Germinal center (tissue), 1 donor: ENCODE measurements at regions not wholly inside any gene's neighbourhood (a gene's known extent, or its start where the extent isn't known, plus 50 kb on each side); places are given as distances from the start of the nearest gene placed in this dataset.
"Not testable (repeated sequence)": the region's sequence is repeated elsewhere in the genome, so short reads cannot be mapped to it uniquely, and the experiment has no call there.

ENCODE experiments used
- DNase-seq: peaks from one replicate; pipeline ENCODE4 v3.0.0; 2012; ENCODE audit warnings: mixed read lengths, low spot score

- no peak for DNase-seq
These were observed 186.7 kb upstream of the SSTR4 start for GRCh38 chr20:22848364-22848763.

- DNase-seq, result not testable (repeated sequence)
These were observed 183.3 kb upstream of the SSTR4 start for GRCh38 chr20:22851679-22852346.

DNA sequence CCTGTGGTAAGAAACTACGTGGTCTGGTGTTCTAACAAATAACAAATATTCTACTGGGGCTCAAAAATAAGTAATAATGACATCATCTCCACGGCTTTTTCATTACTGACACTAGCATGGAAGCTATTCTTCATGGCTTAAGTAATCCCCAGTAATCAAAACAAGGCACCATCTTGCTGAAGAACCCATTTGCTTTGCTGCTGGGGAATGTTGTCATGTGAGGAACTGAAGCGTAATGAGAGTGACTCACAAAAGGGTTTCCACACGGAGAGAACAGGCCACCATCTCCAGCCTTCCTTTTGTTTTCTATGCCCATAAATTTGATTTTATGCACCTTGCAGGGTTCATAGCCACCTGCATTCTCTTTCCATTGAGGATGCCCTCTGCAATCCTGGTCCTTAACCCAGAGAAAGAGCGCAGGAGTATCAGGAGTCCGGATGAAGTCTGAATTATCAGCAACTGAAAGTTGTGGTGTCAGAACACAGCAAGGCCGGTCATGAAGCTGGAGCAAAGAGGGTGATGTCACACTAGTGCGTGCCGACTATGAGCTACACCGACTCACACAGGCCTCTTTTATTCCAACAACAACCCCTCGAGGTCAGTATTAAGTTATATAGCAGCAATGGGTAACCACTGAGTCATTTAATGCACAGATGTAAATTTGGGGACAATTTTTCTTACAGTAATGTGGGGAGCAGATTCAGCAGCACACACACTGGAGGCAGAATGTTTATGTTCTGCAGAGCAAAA lies 173.7 kb upstream of the SSTR4 start:
- no peak for DNase-seq

DNA sequence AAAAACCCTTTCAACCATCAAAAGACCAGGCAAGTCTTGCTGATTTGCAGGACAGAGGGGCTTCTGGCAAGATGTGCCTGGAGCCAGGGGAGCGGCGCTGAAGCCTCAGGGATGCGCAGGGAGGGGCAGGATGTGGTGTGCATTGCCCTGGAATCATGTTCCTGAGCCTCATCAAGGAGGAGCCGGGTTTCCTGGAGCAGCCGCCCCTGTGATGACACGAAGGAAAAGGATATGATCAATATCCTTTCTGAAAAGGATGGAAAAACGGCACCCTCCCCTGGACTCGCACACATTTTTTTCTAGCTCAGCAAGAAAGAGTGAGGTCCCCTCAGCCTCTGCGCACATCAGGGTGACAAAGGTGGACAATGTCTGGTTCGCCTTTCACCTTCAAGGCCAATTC lies 173.1 kb upstream of the SSTR4 start:
- DNase-seq, result no peak

DNA sequence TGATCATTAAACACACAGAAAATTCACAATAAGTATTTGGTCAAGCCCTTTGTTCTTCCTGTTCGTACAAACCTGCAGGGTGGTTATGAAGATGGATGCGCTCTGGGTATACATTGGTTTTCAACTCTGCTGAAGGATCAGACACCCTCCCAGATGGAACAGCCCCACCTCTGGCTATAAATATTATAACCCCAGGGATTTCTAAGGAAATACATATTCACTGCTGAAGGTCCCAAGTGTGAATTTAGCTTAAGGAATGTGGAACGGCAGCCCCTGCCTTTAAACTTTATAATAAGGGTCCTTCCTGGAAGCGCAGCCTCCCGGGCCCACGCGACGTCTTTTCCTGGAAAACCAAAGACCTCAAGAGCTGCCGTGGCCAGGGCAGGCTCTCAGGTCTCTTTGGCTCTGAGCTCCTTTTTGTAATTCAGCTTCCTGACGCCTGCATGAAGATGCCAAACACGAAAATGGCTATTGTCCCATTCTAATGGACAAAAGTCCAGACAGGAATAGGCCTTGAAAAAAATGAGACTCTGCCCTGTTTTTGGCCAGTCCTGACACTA lies 172.4 kb upstream of the SSTR4 start:
- DNase-seq, result no peak

- DNase-seq, result no peak
These were observed 171.3 kb upstream of the SSTR4 start for GRCh38 chr20:22863826-22864225.

GRCh38 chr20:22866812-22867341 lies 168.2 kb upstream of the SSTR4 start:
- DNase-seq, result no peak

- DNase-seq, result no peak
These were observed 156.9 kb upstream of the SSTR4 start for GRCh38 chr20:22878166-22878565.

DNA sequence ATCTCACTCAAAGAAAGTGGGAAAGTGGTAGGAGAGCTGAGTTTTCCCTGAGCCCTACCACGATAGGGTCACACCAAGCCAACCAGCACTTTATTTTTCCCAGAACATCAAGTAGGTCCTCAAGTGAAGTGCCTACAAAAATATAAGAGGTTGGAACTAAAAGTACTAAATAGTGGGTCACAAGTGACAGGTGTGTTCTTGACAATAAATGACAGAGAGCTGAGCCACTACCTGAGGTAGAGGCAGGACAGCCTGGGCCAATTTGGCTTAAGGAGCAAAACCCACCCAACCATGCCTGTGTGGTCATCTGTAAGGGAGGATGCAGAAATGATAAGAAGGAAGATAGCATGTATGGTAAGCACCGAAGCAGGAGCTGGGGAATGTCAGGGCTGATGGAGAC lies 154.8 kb upstream of the SSTR4 start:
- no peak for DNase-seq

GRCh38 chr20:22887796-22888195 lies 147.3 kb upstream of the SSTR4 start:
- no peak for DNase-seq

GRCh38 chr20:22890594-22891300 lies 144.4 kb upstream of the SSTR4 start:
- no peak for DNase-seq

DNA sequence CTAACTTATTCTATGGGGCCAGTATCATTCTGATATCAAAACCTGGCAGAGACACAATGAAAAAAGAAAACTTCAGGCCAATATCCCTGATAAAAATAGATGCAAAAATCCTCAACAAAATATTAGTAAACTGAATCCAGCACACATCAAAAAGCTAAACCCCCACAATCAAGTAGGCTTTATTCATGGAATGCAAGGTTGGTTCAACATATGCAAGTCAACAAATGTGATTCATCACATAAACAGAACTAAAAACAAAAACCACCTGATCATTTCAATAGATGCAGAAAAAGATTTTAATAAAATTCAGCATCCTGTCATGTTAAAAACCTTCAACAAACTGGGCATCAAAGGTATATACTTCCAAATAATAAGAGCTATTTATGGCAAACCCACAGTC lies 133.9 kb upstream of the SSTR4 start:
- DNase-seq, result no peak

GRCh38 chr20:22901921-22902320 lies 133.2 kb upstream of the SSTR4 start:
- no peak for DNase-seq

DNA sequence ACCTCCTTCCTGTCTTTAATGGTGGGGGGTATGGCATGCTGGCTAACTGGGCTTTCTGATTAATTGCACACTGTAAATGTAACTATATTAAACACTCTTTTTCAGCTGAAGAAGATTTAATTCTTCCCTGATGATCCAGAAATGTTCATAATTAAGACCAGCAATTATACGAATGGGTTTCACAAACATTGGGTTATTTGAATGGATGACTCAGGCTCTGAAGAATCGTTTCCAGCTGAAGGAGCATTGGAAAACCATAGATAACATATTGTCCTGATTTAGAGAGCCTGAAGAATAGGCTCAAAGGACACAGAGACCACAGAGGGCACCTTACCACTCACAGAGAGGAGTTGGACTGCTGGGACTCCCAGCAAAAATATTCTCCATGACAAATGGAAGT lies 130.7 kb upstream of the SSTR4 start:
- no peak for DNase-seq

- no peak for DNase-seq
These were observed 130.2 kb upstream of the SSTR4 start for GRCh38 chr20:22904905-22905304.

DNA sequence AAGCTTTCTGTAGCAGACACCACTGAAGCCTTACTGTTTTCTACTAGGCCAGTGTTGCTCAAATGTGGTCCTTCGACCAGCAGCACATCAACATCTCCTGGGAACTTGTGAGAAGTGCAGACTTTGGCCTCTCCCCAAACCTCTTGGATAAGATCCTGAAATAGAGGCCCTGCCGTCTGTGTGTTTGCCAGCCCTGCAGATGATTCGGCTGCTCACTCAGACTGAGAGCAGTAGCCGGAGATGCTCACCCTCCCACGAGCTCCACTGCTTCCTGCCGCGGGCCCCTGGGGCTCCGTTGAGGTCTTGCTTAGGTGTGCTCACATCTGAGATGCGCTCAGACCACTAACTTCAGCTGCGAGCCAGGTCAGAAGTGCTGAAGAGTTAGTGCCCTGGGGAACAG lies 129.5 kb upstream of the SSTR4 start:
- DNase-seq, result no peak

DNA sequence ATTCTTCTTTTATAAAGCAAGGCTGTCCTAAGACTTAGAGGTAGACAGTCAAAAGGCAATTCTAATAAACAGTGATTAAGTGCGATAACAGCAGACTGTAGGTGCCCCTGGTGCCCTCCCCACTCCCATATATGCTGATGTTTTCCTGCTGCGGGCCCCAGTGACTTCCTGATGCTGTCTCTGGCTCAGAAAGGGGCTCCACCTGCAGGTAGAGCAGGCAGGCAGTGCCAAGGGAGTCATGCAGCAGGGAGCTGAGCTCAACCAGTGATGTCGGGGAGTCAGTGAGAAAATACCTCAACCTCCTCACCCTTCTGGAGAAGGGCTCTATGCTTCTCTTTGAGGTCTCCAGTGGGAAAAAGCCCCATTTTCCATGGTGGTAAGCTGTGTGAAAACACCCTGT lies 126.7 kb upstream of the SSTR4 start:
- DNase-seq, result no peak

DNA sequence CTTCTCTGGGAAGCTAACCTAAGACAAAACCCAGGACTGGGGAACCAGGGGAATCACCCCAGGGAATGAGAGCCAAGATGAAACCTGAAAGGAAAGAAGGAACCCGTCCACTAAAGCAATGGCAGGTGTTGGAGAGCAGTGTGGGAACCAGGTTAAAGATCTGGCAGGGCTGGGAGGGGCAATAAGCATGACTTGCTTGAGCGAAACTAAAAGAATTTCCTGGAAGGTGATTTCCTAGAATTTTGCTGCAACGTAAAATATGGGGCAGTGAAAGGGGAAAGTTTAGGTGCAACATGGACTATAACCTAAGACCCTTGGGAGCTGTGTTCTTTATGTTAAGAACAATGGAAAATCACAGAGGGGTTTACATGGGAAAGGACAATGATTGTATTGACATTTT lies 126.2 kb upstream of the SSTR4 start:
- DNase-seq, result no peak

DNA sequence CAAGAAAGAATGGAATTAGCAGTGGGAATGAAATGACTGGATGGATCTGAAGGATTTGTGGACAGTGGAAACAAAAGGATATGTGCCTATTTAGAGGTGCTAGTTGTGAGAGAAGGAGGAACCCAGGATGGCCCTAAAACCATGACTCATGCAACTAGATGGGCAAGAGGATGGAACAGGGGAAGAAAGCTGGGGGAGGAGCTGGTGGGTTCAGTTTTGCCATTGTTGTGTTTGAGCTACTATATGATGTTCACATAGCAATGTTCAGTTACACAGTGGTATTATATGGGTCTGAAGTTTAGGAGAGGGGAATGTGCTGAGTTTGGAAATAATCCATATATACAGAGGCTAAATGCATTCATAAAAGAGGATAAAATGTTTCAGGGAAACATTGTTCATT lies 125.7 kb upstream of the SSTR4 start:
- no peak for DNase-seq

DNA sequence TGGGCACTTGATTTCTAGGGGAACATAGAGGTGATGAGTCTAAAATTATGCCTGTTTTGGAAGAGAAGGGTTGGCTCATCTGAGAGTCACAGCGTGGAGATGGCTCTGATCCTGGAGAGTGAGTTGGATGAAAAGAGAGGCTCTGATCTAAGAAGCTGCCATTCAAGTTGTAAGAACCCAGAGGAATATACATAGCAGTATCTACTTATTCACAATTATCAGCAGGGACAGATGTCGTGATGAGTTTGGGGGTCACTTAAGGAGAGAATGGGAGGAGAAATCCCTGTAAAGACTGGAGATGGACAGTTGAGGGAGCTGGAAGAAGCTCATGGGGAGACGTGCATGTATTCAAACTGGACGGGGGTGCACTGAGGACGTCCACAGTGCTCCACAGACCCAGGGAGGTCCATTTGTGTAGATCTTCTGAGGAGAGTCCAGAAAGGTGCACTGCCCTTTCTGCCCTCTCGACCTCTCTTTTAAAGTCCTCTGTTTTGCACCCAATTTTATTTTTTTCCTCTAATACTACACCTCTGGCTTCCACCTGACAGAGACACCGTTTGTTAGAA lies 124.7 kb upstream of the SSTR4 start:
- DNase-seq, result no peak

GRCh38 chr20:22914291-22914690 lies 120.8 kb upstream of the SSTR4 start:
- no peak for DNase-seq

DNA sequence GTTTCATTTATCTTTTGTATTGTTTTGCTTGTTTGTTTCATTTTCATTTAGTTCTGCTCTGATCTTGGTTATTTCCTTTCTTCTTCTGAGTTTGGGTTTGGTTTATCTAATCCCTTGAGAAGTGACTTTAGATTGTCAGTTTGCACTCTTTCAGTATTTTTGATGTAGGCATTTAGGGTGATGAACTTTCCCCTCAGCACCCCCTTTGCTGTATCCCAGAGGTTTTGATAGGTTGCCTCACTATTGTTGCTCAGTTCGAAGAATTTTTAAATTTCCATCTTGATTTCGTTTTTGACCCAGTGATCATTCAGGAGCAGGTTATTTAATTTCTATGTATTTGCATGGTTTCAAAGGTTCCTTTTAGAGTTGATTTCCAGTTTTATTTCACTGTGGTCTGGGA lies 119.6 kb upstream of the SSTR4 start:
- no peak for DNase-seq
